ENCODE measurements at regions not wholly inside any gene's neighbourhood (a gene's known extent, or its start where the extent isn't known, plus 50 kb on each side); places are given as distances from the start of the nearest gene placed in this dataset.

- TF ChIP-seq PBX3 (IDR thresholded peaks at IDR 0.05) (peak; percentile 60), TEAD4 (IDR thresholded peaks at IDR 0.05; ENCODE audit: borderline replicate concordance, insufficient read depth) (no peak), EZH2phosphoT487 (IDR thresholded peaks at IDR 0.05; ENCODE audit: borderline replicate concordance, low read depth) (no peak), GATA2 (CRISPR knock-in tag; IDR thresholded peaks at IDR 0.05) (no peak), JUND (IDR thresholded peaks at IDR 0.05) (0 out of 2 replicates have a peak, but pooled peaks have one; percentile 11)
Observed at GRCh38 chr13:93158565-93158964, 68.0 kb upstream of the GPC6 start (continued).

GRCh38 chr13:93169980-93170379 is 56.6 kb upstream of the GPC6 start:
- no peak overlapping the region for H3K4me3 ChIP-seq (ENCODE audit: low read depth in 2 of 2, low read length in 1 of 2)
- POLR2A ChIA-PET, result no interaction called here
- H3F3A ChIP-seq (replicated peaks; ENCODE audit: insufficient read depth), result no peaks in the 10 kb centered on the region
- no peak overlapping the region for H3K4me2 ChIP-seq
- H2AFZ ChIP-seq (ENCODE audit: low read depth), result no peak overlapping the region
- H3K27me3 ChIP-seq (ENCODE audit: insufficient read depth), result no peaks in the 10 kb centered on the region
- CTCF ChIA-PET, result no interaction called here
- no peaks in the 10 kb centered on the region for H3K9me2 ChIP-seq
- no peaks in the 10 kb centered on the region for H3K79me2 ChIP-seq (ENCODE audit: insufficient read depth)
- DNase-seq, result no peak
- H3K9me3 ChIP-seq, result 0 out of 2 replicates have a peak, but pooled peaks cover 5% of the 10 kb centered on the region
- no peaks in the 10 kb centered on the region for H3K36me3 ChIP-seq (replicated peaks in 1 of 2; ENCODE audit: control insufficient read depth in 1 of 2, insufficient read depth in 2 of 2, low read length in 1 of 2)
- no peaks in the 10 kb centered on the region; a peak in 1 of 4 replicates for H3K4me1 ChIP-seq (ENCODE audit: control insufficient read depth in 1 of 2, insufficient read depth in 2 of 2, low read depth in 1 of 2, low read length in 1 of 2)
- no peaks in the 10 kb centered on the region for H4K20me1 ChIP-seq (ENCODE audit: insufficient read depth)
- no peak overlapping the region for H3K9ac ChIP-seq
- peak overlapping the region in 1 of 2 experiments; percentile 32; a peak in 1 of 4 replicates for H3K27ac ChIP-seq (ENCODE audit: low read depth in 2 of 2, low read length in 1 of 2)
- TF ChIP-seq RXRA (IDR thresholded peaks at IDR 0.05; ENCODE audit: borderline replicate concordance, low read depth) (peak; percentile 56; the same call in 1 of the 2 replicates), EP300 (IDR thresholded peaks at IDR 0.05; ENCODE audit: borderline replicate concordance in 1 of 2, low read depth in 1 of 2, low read length in 1 of 2) (peak in 1 of 2 experiments; percentile 80; a peak in 1 of 4 replicates), FOSL2 (IDR thresholded peaks at IDR 0.05; ENCODE audit: borderline replicate concordance, low read depth) (peak; percentile 79), PBX3 (IDR thresholded peaks at IDR 0.05) (peak; percentile 53), NFIC (IDR thresholded peaks at IDR 0.05; ENCODE audit: borderline replicate concordance) (peak; percentile 19; the same call in 1 of the 2 replicates), TAF1 (IDR thresholded peaks at IDR 0.05; ENCODE audit: borderline replicate concordance, low read depth, low read length) (no peak), EZH2phosphoT487 (IDR thresholded peaks at IDR 0.05; ENCODE audit: borderline replicate concordance, low read depth) (no peak), CTCF (IDR thresholded peaks at IDR 0.05) (no peak), FOXM1 (IDR thresholded peaks at IDR 0.05; ENCODE audit: low read depth) (no peak), NRF1 (IDR thresholded peaks at IDR 0.05; ENCODE audit: low read depth, low read length) (no peak), MXI1 (IDR thresholded peaks at IDR 0.05; ENCODE audit: low read depth, low read length) (no peak), POLR2AphosphoS5 (IDR thresholded peaks at IDR 0.05; ENCODE audit: low read depth, low read length) (no peak; the same call in 1 of the 2 replicates), SMC3 (IDR thresholded peaks at IDR 0.05; ENCODE audit: low read depth, low read length) (no peak), CHD2 (IDR thresholded peaks at IDR 0.05; ENCODE audit: low read length, partially characterized antibody) (no peak), JUND (IDR thresholded peaks at IDR 0.05) (peak; percentile 73), USF2 (IDR thresholded peaks at IDR 0.05; ENCODE audit: borderline replicate concordance, low read depth, low read length) (no peak), TCF12 (IDR thresholded peaks at IDR 0.05) (peak; percentile 92), YY1 (IDR thresholded peaks at IDR 0.05; ENCODE audit: low read depth) (no peak), RFX5 (IDR thresholded peaks at IDR 0.05; ENCODE audit: low read length) (no peak), ELF1 (IDR thresholded peaks at IDR 0.05) (no peak), ZBTB33 (IDR thresholded peaks at IDR 0.05; ENCODE audit: borderline replicate concordance, low read depth) (0 out of 2 replicates have a peak, but pooled peaks have one; percentile 46), TEAD4 (IDR thresholded peaks at IDR 0.05; ENCODE audit: borderline replicate concordance, insufficient read depth) (peak; percentile 32; the same call in 1 of the 2 replicates), IRF3 (IDR thresholded peaks at IDR 0.05; ENCODE audit: low read depth, low read length) (no peak)

Data from SK-N-SH (cell line).